ENCODE measurements at regions not wholly inside any gene's neighbourhood (a gene's known extent, or its start where the extent isn't known, plus 50 kb on each side); places are given as distances from the start of the nearest gene placed in this dataset.

DNA sequence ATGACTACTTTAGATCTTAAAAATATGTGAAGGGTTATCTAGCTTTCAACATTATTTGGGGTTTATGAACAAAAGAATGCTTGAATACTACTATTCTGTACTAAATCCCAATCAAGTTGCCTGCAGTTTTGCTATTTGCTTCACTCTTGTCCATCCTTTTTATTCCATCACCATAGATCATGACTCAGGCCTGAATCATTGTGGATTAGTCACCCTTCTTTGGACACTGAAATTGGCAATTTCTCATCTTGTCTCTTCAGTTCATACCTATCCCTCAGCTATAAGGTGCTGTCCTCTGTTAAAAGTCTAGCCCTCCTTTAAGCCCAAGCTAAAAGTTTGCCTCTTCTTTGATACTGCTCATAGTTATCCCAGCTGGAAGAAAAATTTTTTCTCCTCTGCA, 199.1 kb downstream of the CENPW start:
- ChIA-PET CTCF (no interaction called here), POLR2A (no interaction called here)
- peaks cover 60% of the 10 kb centered on the region for H3K27me3 Mint-ChIP-seq (ENCODE audit: insufficient read depth, unreplicated experiment)
- peaks cover 6% of the 10 kb centered on the region for H3K4me1 Mint-ChIP-seq (ENCODE audit: insufficient read depth, unreplicated experiment)
- no TSS peak for BruUV-seq (replicated peaks)
- no peak overlapping the region for H3K27ac Mint-ChIP-seq (ENCODE audit: low read depth, unreplicated experiment)
- intact Hi-C loops (cut with micrococcal nuclease), result no loop called here
- H3K9me3 Mint-ChIP-seq (ENCODE audit: unreplicated experiment), result no peaks in the 10 kb centered on the region
- DNase-seq (ENCODE audit: unreplicated experiment), result peak; percentile 82
- no peak overlapping the region for H3K4me3 Mint-ChIP-seq (ENCODE audit: unreplicated experiment)
- TF ChIP-seq, protein P1, sequence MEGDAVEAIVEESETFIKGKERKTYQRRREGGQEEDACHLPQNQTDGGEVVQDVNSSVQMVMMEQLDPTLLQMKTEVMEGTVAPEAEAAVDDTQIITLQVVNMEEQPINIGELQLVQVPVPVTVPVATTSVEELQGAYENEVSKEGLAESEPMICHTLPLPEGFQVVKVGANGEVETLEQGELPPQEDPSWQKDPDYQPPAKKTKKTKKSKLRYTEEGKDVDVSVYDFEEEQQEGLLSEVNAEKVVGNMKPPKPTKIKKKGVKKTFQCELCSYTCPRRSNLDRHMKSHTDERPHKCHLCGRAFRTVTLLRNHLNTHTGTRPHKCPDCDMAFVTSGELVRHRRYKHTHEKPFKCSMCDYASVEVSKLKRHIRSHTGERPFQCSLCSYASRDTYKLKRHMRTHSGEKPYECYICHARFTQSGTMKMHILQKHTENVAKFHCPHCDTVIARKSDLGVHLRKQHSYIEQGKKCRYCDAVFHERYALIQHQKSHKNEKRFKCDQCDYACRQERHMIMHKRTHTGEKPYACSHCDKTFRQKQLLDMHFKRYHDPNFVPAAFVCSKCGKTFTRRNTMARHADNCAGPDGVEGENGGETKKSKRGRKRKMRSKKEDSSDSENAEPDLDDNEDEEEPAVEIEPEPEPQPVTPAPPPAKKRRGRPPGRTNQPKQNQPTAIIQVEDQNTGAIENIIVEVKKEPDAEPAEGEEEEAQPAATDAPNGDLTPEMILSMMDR (IDR thresholded peaks at IDR 0.05; ENCODE audit: unreplicated experiment), result no peak
- no peaks in the 10 kb centered on the region for H3K36me3 Mint-ChIP-seq (ENCODE audit: insufficient read depth, unreplicated experiment)

GRCh38 chr6:126540161-126540560, 200.2 kb downstream of the CENPW start:
- CTCF ChIA-PET, result no interaction called here
- H3K27me3 Mint-ChIP-seq (ENCODE audit: insufficient read depth, unreplicated experiment), result peaks cover 52% of the 10 kb centered on the region

DNA sequence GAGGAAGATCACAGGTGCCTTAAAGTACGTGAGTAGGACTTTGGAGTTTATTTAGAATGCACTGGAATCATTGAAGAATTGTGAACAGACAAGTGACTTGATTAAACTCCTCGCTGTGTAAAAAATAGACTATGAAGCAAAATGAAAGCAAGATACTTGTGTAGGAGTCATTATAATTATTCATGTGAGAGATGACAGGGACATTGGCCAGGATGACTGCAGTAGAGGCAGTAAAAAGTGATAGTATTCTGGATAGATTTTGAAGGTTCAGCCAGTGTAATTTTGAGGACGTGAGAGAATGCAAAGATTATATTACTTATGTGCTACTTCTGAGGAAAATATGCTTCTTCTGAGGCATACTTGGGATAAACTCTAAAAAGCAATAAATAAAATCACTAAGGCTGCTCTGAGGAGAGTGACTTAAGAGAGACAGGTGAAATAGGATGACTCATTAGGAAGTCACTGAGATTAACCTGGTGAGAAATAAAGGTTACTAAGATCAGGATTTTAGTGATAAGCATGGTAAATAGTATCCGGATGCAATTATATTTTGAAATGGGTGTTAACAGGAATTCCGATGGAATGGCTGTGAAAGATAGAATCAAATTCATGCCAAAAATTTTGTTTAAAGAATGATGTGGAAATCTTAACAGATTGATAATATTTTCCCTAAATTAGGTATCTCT, 202.0 kb downstream of the CENPW start:
- BruUV-seq (replicated peaks), result no TSS peak
- intact Hi-C loops (cut with micrococcal nuclease), result no loop called here
- DNase-seq (ENCODE audit: unreplicated experiment), result no peak
- TF ChIP-seq, protein P1 (IDR thresholded peaks at IDR 0.05; ENCODE audit: unreplicated experiment), result no peak
- ChIA-PET CTCF (no interaction called here), POLR2A (no interaction called here)
- Mint-ChIP-seq H3K9me3 (ENCODE audit: unreplicated experiment) (no peaks in the 10 kb centered on the region), H3K27me3 (ENCODE audit: insufficient read depth, unreplicated experiment) (peaks cover 41% of the 10 kb centered on the region), H3K4me1 (ENCODE audit: insufficient read depth, unreplicated experiment) (peaks cover 6% of the 10 kb centered on the region), H3K36me3 (ENCODE audit: insufficient read depth, unreplicated experiment) (no peaks in the 10 kb centered on the region), H3K27ac (ENCODE audit: low read depth, unreplicated experiment) (no peak overlapping the region), H3K4me3 (ENCODE audit: unreplicated experiment) (no peak overlapping the region)

More at GRCh38 chr6:126540161-126540560, 200.2 kb downstream of the CENPW start:
- no peaks in the 10 kb centered on the region for H3K9me3 Mint-ChIP-seq (ENCODE audit: unreplicated experiment)
- TF ChIP-seq, protein P1 (IDR thresholded peaks at IDR 0.05; ENCODE audit: unreplicated experiment), result no peak
- DNase-seq (ENCODE audit: unreplicated experiment), result no peak
- H3K4me3 Mint-ChIP-seq (ENCODE audit: unreplicated experiment), result no peak overlapping the region
- POLR2A ChIA-PET, result no interaction called here
- intact Hi-C loops (cut with micrococcal nuclease), result no loop called here
- BruUV-seq (replicated peaks), result no TSS peak
- H3K4me1 Mint-ChIP-seq (ENCODE audit: insufficient read depth, unreplicated experiment), result peaks cover 6% of the 10 kb centered on the region
- no peaks in the 10 kb centered on the region for H3K36me3 Mint-ChIP-seq (ENCODE audit: insufficient read depth, unreplicated experiment)
- H3K27ac Mint-ChIP-seq (ENCODE audit: low read depth, unreplicated experiment), result no peak overlapping the region

DNA sequence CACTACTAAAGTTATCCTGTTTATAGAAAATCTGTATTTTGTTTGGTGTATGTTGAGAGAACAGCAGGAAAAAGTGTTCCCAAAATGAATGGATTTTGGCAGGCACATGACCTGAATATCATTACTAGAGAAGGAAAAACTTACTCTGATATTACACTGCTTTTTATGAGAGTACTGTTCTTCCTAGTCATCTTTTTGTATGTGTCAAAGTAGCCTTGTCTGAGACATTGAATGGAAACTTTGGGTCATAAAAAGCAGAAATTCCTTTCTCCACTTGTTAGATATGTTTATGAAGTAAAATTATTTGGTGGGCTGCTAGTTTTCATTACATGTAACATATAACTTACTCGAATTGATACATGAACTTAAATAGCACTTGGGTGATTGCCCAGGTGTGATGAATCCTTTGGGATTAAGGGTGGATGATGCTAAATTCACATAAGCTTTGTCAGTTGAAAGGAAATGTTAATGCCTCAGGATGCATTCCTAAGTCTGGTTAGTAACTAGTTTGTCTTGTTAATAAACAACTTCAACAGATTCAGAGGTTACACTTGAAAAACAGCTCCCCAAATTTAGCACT, 206.7 kb downstream of the CENPW start:
- TF ChIP-seq, protein P1 (IDR thresholded peaks at IDR 0.05; ENCODE audit: unreplicated experiment), result no peak
- CTCF ChIA-PET, result interaction anchor here (0.5 kb wide), 1 partner anchor 441 kb away, joined by 4 read pairs; no protein-coding TSS in a partner anchor
- H3K4me1 Mint-ChIP-seq (ENCODE audit: insufficient read depth, unreplicated experiment), result no peaks in the 10 kb centered on the region
- H3K4me3 Mint-ChIP-seq (ENCODE audit: unreplicated experiment), result no peak overlapping the region
- H3K27me3 Mint-ChIP-seq (ENCODE audit: insufficient read depth, unreplicated experiment), result peaks cover 23% of the 10 kb centered on the region
- no peak for DNase-seq (ENCODE audit: unreplicated experiment)
- POLR2A ChIA-PET, result no interaction called here
- no TSS peak for BruUV-seq (replicated peaks)
- no peaks in the 10 kb centered on the region for H3K9me3 Mint-ChIP-seq (ENCODE audit: unreplicated experiment)
- H3K27ac Mint-ChIP-seq (ENCODE audit: low read depth, unreplicated experiment), result no peak overlapping the region
- intact Hi-C loops (cut with micrococcal nuclease), result no loop called here
- H3K36me3 Mint-ChIP-seq (ENCODE audit: insufficient read depth, unreplicated experiment), result no peaks in the 10 kb centered on the region

All from MCF 10A (cell line).